Body of pancreas (tissue), 4 donors: ENCODE measurements at regions not wholly inside any gene's neighbourhood (a gene's known extent, or its start where the extent isn't known, plus 50 kb on each side); places are given as distances from the start of the nearest gene placed in this dataset.

Experiments
- POLR2A ChIP-seq, 3 donors: fragments of 450-650 bp; IDR thresholded peaks; one replicate each; pipeline ENCODE4 v1.6.1; 2016; ENCODE audit warnings: antibody characterized with exemption in 3 of 3, mild to moderate bottlenecking in 2 of 3
- TF ChIP-seq, protein P1 (sequence below), 7 experiments: fragments of 450-650 bp in 4 of 7; fragments of 200-600 bp in 3 of 7; sonication (generic) in 3 of 7; IDR thresholded peaks; one replicate each; pipeline ENCODE4 v1.5.1; 2016 to 2019; ENCODE audit warnings: antibody characterized with exemption in 7 of 7

DNA sequence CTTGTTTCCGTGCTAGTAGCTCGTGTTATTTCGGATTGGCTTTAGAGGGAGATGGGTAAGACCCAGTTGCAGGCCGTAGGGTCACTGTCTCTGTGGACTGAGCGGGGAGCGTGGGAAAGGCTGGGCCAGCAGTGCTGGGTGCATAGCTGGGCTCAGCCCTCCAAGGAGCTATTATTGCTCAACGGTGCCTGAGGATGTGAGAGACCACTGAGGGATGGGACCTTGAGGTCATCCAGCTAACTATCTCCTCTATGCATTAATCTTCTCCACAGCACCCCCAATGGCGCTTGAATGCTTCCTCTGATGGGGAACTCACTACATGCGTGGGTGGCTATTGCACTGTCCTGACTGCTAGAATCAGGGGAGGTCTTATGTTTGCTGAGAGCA lies 126.1 kb upstream of the FOXF1 start:
- TF ChIP-seq, protein P1, sequence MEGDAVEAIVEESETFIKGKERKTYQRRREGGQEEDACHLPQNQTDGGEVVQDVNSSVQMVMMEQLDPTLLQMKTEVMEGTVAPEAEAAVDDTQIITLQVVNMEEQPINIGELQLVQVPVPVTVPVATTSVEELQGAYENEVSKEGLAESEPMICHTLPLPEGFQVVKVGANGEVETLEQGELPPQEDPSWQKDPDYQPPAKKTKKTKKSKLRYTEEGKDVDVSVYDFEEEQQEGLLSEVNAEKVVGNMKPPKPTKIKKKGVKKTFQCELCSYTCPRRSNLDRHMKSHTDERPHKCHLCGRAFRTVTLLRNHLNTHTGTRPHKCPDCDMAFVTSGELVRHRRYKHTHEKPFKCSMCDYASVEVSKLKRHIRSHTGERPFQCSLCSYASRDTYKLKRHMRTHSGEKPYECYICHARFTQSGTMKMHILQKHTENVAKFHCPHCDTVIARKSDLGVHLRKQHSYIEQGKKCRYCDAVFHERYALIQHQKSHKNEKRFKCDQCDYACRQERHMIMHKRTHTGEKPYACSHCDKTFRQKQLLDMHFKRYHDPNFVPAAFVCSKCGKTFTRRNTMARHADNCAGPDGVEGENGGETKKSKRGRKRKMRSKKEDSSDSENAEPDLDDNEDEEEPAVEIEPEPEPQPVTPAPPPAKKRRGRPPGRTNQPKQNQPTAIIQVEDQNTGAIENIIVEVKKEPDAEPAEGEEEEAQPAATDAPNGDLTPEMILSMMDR (IDR thresholded peaks at IDR 0.05): no peak
- TF ChIP-seq POLR2A (IDR thresholded peaks at IDR 0.05): no peak
